T-helper 1 cell treated with Interleukin-12 subunit alpha and Interleukin-12 subunit beta and Interleukin-4 antibody, amounts not matched to agents 30 μg/mL and 1 μg/mL, for 36 hours (primary cell): ENCODE measurements at regions not wholly inside any gene's neighbourhood (a gene's known extent, or its start where the extent isn't known, plus 50 kb on each side); places are given as distances from the start of the nearest gene placed in this dataset.

Source experiments
- H3K27ac Mint-ChIP-seq: one replicate; pipeline ENCODE4 v1.8.0; 2021; ENCODE audit warnings: mild to moderate bottlenecking, mixed read lengths
- H3K27me3 Mint-ChIP-seq: one replicate; pipeline ENCODE4 v1.8.0; 2021; ENCODE audit warnings: low read depth, mixed read lengths
- H3K36me3 Mint-ChIP-seq: one replicate; pipeline ENCODE4 v1.8.0; 2021; ENCODE audit warnings: low read depth, mixed read lengths
- H3K4me1 Mint-ChIP-seq: one replicate; pipeline ENCODE4 v1.8.0; 2021; ENCODE audit warnings: low read depth, mixed read lengths
- H3K4me3 Mint-ChIP-seq: one replicate; pipeline ENCODE4 v1.8.0; 2021; ENCODE audit warnings: mild to moderate bottlenecking, moderate library complexity, mixed read lengths
- H3K9me3 Mint-ChIP-seq: one replicate; pipeline ENCODE4 v1.8.0; 2021; ENCODE audit warnings: mixed read lengths

DNA sequence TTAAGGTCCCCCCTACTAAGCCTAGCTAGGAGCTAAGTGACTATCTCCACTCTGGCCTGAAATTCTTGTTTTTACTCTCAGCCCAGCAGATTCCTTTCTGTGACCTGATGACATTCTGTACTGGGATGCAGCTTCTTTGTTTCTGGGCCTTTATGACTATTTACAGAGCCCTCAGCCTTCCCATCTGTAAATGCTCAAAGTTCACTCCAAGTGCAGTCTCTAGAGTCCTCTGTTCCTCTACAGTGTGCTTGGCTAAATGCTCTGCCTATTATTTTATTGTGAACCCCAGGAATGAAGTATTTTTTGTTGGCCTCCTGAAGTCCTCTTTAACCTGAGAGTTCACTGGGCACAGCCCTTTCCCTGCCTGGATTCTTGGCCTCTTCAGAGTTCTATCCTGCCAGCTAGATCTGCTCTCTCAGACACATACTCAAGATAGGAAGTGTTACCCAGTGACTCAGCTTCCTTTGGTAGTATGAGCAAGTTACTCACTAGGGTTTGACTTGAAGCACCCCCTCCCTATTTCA is 278.1 kb upstream of the P2RY1 start:
- peaks cover 4% of the 10 kb centered on the region for H3K4me1 Mint-ChIP-seq
- peaks cover 15% of the 10 kb centered on the region for H3K27me3 Mint-ChIP-seq
- no peaks in the 10 kb centered on the region for H3K36me3 Mint-ChIP-seq
- no peak overlapping the region for H3K27ac Mint-ChIP-seq
- no peaks in the 10 kb centered on the region for H3K9me3 Mint-ChIP-seq
- H3K4me3 Mint-ChIP-seq, result no peak overlapping the region

DNA sequence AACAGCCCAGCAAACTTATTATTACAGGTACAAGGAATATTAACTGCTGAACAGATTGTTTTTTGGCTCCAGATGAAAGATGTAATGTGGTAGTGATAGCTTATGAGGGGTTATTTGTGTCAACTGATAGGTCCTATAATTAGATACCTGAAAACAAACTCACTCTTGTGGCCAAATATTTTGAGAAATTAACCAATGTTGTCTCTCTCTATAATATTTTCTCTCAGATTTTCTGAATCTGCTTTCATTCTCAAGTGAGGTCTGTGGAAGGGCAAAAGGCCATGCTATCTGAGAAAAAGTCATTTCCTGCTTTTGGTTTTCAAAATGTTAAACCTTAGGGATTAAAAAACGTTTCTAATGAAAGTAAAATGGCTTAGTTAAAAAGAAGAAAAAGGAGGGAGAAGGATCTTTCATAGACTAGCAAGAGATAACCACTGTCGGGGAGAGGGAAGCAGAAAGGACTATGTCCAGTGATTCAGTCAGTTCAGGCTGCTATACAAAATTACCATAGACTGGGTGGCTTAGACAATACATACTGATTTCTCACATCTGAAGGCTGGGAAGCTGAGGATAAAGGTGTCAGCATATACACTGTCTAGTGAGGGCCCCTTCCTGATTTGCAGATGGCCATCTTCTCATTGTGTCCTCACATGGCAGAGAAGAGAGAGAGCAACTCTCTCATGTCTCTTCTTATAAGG is 277.5 kb upstream of the P2RY1 start:
- Mint-ChIP-seq H3K36me3 (no peaks in the 10 kb centered on the region), H3K4me1 (peaks cover 4% of the 10 kb centered on the region), H3K4me3 (no peak overlapping the region), H3K9me3 (no peaks in the 10 kb centered on the region), H3K27ac (no peak overlapping the region), H3K27me3 (peaks cover 15% of the 10 kb centered on the region)

DNA sequence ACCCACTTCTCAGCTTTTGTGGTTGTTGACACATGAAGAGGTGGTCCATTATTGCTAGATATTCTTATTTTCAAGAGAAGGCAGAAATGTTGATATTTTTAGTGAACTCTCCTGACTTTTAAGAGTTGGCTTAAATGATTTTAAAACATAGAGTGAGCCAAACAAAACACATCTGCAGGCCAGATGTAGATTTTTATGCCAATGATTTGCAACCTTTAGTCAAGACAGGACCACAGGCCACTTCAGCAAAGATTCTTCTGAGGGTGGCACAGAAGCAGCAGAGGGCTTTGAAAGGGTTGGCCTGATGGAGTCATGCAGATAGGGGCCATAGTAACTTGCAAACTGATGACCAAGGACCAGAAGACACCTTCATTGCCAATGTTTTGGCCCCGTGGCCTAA is 276.5 kb upstream of the P2RY1 start:
- Mint-ChIP-seq H3K27ac (no peak overlapping the region), H3K36me3 (no peaks in the 10 kb centered on the region), H3K9me3 (no peaks in the 10 kb centered on the region), H3K27me3 (peaks cover 9% of the 10 kb centered on the region), H3K4me3 (no peak overlapping the region), H3K4me1 (peaks cover 4% of the 10 kb centered on the region)

DNA sequence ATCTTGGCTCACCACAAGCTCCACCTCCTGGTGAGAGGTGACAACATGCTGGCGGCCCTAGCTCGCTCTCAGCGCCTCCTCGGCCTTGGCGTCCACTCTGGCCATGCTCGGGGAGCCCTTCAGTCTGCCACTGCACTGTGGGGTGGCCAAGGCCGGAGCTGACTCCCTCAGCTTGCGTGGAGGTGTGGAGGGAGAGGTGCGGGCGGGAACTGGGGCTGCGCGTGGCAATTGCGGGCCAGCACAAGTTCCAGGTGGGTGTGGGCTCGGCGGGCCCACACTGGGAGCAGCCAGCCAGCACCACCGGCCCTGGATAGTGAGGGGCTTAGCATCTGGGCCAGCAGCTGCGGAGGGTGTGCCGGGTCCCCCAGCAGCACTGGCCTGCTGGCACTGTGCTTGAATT is 275.7 kb upstream of the P2RY1 start:
- H3K4me3 Mint-ChIP-seq, result no peak overlapping the region

DNA sequence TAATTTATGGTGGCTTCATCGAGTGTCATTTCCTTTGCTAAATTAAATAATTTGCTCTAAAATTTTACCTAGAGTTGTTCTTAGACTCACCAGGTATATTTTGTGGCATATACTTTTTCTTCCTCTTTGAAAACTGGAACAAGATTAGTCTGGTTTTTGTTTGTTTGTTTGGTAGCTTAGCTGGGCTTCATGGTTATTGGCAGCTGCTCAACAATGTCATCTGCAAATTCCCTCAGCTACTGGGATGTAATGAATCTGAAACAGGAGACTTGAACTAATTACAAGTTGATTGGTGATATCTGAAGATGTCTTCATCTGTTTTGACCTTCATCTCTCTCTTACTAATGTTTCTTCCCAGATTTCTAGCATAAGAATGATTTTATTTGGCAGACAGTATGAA is 270.5 kb upstream of the P2RY1 start:
- Mint-ChIP-seq H3K4me3 (no peak overlapping the region), H3K4me1 (no peaks in the 10 kb centered on the region), H3K36me3 (no peaks in the 10 kb centered on the region), H3K27me3 (peaks cover 8% of the 10 kb centered on the region), H3K9me3 (no peaks in the 10 kb centered on the region), H3K27ac (no peak overlapping the region)

More for the DNA sequence above, 275.7 kb upstream of the P2RY1 start:
- no peaks in the 10 kb centered on the region for H3K36me3 Mint-ChIP-seq
- H3K4me1 Mint-ChIP-seq, result peaks cover 4% of the 10 kb centered on the region
- peaks cover 2% of the 10 kb centered on the region for H3K27me3 Mint-ChIP-seq
- no peaks in the 10 kb centered on the region for H3K9me3 Mint-ChIP-seq
- H3K27ac Mint-ChIP-seq, result no peak overlapping the region

DNA sequence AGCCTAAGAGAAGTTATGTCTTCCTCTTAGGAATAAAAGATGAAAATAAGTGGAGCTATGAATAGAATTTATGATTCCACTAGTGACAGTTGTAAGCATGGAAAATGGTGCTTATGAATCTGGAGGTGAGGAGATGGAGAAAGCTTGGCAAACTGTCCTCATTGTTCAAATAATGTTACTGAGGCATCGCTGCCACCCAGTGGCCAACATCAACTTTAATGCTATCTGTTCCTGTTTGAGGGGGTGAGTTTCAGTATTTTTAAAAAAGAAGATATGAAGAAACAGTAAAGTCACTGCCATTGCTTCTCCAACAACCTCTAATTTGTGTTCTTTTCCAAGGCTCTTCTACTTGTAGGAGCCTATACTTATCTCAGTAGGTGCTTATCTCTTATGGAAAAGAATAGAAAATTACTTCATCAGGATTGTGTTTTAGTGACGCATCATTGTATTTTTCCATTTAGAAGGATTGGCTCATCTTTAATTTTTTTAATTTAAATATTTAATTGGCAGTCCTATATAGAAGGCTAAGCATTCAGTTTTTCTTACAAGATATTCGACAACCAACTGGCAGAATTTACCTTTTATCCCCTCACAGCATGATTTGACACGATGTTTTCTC is 260.4 kb upstream of the P2RY1 start:
- no peak overlapping the region for H3K4me3 Mint-ChIP-seq
- H3K27me3 Mint-ChIP-seq, result peaks cover 48% of the 10 kb centered on the region
- H3K27ac Mint-ChIP-seq, result no peak overlapping the region
- no peaks in the 10 kb centered on the region for H3K36me3 Mint-ChIP-seq
- H3K4me1 Mint-ChIP-seq, result no peaks in the 10 kb centered on the region
- no peaks in the 10 kb centered on the region for H3K9me3 Mint-ChIP-seq

DNA sequence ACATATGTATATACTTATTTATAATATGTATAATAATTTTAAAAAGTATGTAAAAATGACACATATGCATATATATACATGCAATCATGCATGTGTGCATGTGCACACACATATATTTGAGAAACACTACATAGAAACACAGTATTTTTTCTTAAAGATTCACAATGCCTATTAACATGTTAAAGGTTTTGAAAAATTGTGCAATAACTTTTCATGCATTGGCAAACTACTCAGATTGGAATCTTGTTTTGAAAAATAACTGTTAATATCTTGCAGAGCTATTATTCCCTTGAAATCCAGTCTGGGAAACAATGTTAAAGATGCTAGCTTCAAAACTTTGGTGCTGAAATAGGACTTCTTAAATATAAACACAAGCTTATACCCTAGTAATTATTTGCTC is 256.2 kb upstream of the P2RY1 start:
- Mint-ChIP-seq H3K4me3 (no peak overlapping the region), H3K27ac (no peak overlapping the region), H3K4me1 (no peaks in the 10 kb centered on the region), H3K27me3 (peaks cover 54% of the 10 kb centered on the region), H3K9me3 (no peaks in the 10 kb centered on the region), H3K36me3 (no peaks in the 10 kb centered on the region)

DNA sequence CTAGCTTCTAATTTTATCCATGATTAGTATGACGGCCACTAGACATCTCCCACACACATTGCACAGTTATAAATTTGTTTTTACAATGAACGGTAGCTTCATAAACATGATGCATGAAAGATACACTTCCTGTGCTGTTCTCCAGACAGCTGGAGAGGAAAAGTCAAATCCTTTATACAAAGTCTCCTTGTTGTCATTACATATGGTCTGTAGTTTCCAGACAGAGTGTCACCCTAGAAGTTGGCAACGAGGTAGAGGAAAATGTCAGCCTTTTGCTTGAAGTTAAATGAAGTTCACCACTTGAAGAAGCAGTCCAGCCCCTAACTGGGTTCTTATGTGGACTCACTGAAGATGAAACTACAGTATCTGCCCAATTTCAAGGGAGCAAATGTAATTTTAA is 253.0 kb upstream of the P2RY1 start:
- Mint-ChIP-seq H3K36me3 (no peaks in the 10 kb centered on the region), H3K4me3 (no peak overlapping the region), H3K9me3 (no peaks in the 10 kb centered on the region), H3K27ac (no peak overlapping the region), H3K4me1 (no peaks in the 10 kb centered on the region), H3K27me3 (peaks cover 38% of the 10 kb centered on the region)

DNA sequence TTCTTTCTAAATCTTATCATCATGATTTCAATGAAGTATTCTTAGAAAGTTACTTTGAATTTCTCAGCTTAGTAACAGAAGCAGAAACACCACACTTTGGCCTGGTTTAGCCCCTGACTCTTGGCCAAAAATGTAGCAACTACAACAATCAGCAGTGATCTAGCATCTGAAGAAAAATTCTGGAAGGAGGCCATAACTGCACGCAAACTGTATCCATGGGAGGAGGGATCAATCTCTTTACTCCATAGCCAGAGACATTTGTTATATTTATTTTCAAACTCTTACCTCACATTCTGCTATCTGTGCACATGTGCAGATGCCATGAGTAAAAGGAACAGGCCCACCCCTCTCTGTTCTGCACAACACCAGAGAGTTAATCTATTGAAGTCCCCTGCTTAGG is 251.0 kb upstream of the P2RY1 start:
- Mint-ChIP-seq H3K4me3 (no peak overlapping the region), H3K27me3 (peaks cover 35% of the 10 kb centered on the region), H3K36me3 (no peaks in the 10 kb centered on the region), H3K9me3 (no peaks in the 10 kb centered on the region), H3K27ac (no peak overlapping the region), H3K4me1 (no peaks in the 10 kb centered on the region)

DNA sequence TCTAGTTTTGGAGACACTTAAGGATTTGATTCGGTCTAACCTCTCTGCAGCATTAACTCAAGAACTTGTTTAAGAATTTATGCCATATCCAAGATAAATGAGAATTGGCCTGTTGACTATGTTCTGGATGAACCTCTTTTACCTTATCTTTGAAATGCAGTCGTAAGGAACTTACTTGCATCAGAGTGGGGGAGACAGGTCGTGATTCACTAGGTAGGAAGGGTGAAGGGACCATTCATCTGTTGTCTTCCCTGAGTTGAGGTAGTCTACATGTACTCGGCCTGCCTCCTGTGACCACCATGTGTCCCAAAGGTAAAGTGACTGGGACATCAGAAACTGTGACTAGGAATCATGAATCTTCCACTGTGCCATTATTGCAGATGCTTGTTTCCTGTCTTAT is 248.0 kb upstream of the P2RY1 start:
- Mint-ChIP-seq H3K9me3 (no peaks in the 10 kb centered on the region), H3K4me1 (no peaks in the 10 kb centered on the region), H3K27me3 (peaks cover 25% of the 10 kb centered on the region), H3K36me3 (no peaks in the 10 kb centered on the region), H3K4me3 (no peak overlapping the region), H3K27ac (no peak overlapping the region)

DNA sequence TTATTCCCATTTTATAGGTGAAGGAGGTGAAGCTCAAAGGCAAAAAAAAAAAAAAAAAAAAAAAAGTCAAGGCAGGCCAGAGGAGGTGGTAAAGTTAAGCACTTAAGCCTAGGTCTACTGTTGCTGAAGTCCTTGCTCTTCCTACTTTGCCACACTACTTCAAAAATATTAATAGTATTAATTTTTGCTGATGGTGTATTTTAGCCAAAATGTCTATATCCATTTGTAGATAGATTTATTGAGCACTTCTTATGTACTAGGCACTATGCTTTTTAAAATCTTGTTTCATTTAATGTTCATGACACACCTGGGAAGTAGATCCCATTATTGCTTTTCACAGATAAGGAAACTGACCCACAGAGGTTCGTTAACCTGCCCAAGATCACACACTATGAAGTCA is 247.1 kb upstream of the P2RY1 start:
- H3K27ac Mint-ChIP-seq, result no peak overlapping the region

DNA sequence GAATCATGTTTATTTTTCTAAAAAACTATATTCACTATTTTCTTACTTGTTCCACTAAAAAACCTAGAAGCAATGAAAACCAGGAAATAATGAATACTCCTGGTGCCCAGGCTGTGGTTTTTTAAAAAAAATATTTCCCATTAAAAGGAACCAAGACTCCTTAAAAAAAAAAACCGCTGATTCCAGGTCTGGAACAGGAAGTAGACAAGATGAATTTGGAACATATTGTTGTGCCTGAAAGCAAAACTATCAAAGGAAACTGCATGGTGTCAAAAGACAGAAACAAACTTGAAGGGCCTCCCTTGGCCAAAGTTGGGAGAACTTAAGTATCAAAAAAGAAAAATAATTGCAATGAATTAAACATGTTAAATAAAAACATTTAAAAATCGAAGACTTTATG is 245.3 kb upstream of the P2RY1 start:
- H3K4me3 Mint-ChIP-seq, result no peak overlapping the region
- no peaks in the 10 kb centered on the region for H3K36me3 Mint-ChIP-seq
- H3K27ac Mint-ChIP-seq, result no peak overlapping the region
- H3K4me1 Mint-ChIP-seq, result no peaks in the 10 kb centered on the region
- peaks cover 14% of the 10 kb centered on the region for H3K27me3 Mint-ChIP-seq
- no peaks in the 10 kb centered on the region for H3K9me3 Mint-ChIP-seq

More for the DNA sequence above, 247.1 kb upstream of the P2RY1 start:
- Mint-ChIP-seq H3K4me3 (no peak overlapping the region), H3K4me1 (no peaks in the 10 kb centered on the region), H3K9me3 (no peaks in the 10 kb centered on the region), H3K36me3 (no peaks in the 10 kb centered on the region), H3K27me3 (peaks cover 22% of the 10 kb centered on the region)

DNA sequence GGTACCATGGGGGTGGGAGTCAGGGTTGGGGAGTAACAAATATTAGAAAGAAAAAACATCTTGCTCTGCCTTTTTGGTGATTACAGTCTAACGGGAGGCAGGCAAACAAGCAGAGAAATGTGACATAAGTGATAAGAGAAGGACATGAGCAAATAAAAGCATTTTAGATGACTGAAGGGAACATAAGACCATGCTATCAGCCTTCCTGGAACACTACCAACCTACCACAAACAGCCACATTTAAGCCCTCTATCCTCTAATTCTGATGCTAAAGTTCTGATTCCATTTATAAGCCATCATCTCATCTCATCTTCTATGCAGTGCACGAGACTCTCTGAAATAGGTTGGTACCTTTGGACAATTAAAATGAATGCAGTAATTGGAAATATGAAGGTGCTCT is 243.4 kb upstream of the P2RY1 start:
- Mint-ChIP-seq H3K4me1 (peaks cover 6% of the 10 kb centered on the region), H3K27me3 (peaks cover 9% of the 10 kb centered on the region), H3K36me3 (no peaks in the 10 kb centered on the region), H3K27ac (no peak overlapping the region), H3K9me3 (no peaks in the 10 kb centered on the region), H3K4me3 (no peak overlapping the region)

DNA sequence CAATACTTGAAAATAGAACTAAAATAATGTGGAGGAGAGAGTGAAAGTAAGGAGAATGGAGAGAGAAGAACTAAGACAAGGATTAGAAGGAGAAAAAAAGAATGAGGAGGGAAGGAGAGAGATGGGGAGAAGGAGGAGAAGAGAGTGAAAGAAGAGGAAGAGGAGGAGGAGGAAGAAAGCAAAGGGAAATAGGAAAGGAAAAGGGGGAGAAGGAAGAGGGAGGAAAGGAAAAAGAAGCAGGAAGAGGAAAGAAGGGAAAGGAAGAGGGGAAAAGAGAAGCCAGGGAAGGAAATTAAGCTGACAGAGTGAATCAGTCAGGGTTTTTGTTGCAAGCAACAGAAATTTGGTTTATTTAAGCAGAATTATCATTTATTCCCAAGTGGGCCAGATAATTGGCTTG is 241.7 kb upstream of the P2RY1 start:
- Mint-ChIP-seq H3K27ac (no peak overlapping the region), H3K36me3 (no peaks in the 10 kb centered on the region), H3K4me3 (no peak overlapping the region)

DNA sequence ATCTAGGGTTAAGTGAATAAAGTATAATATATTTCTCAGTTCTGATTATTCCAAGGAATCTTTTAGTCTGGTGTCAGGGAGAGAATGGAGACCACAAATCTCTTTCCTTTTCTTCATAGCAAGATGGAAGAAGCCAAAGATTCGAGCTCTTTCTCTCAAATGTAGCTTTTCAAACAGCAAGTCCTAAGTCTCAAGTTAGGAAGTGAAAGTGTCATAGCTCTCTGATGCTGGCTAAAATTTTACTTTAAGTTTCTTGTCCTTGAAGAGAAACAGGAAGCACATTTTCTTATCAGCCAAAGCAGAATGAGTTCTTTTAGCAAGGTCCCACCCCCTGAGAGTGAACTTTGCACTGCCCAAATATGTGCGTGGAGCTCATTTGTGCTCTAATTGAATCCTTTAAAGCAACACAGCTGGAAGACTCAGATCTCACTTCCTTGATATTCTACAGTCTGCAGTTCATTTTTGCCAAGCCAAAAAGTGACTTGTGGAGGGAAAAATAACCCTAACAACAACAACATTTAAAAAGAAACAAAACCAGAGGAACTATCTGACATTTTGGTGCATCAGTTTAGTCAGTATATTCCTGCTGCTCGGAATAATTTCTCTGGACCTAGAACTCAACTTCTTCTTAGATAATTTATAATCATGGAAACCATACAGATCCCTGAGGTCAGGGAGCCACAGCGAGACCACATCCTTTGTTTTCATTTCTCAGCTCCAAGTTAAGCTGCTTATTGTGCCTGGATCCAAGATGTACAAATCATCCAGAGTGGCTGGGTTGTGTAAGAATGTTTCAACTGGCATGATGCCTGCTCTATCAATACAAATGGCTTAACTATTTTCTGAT is 238.7 kb upstream of the P2RY1 start:
- Mint-ChIP-seq H3K36me3 (no peaks in the 10 kb centered on the region), H3K4me1 (peaks cover 6% of the 10 kb centered on the region), H3K4me3 (no peak overlapping the region), H3K27me3 (no peaks in the 10 kb centered on the region), H3K9me3 (no peaks in the 10 kb centered on the region), H3K27ac (no peak overlapping the region)

More for the DNA sequence above, 241.7 kb upstream of the P2RY1 start:
- Mint-ChIP-seq H3K9me3 (no peaks in the 10 kb centered on the region), H3K27me3 (no peaks in the 10 kb centered on the region), H3K4me1 (peaks cover 6% of the 10 kb centered on the region)
